SK-N-SH treated with all-trans-retinoic acid at 6 μM for 48 hours (cell line): ENCODE measurements at regions not wholly inside any gene's neighbourhood (a gene's known extent, or its start where the extent isn't known, plus 50 kb on each side); places are given as distances from the start of the nearest gene placed in this dataset.

Experiments used
- ATAC-seq: fragments of 200-7000 bp; cut with Tn5 transposase; 3 replicates; pipeline ENCODE4 v1.9.1; 2020; ENCODE audit warnings: mild to moderate bottlenecking, moderate library complexity
- ARNTL ChIP-seq: fragments of 450-650 bp; formaldehyde crosslinking; IDR thresholded peaks from 2 replicates; pipeline ENCODE4 v1.5.0; 2020; ENCODE audit warnings: low read depth, mild to moderate bottlenecking, moderate library complexity, borderline replicate concordance
- BACH2 ChIP-seq: fragments of 250-450 bp; sonication (Bioruptor Pico); IDR thresholded peaks from 2 replicates; pipeline ENCODE4 v1.9.0; 2021; ENCODE audit warnings: mild to moderate bottlenecking, borderline replicate concordance
- CREB5 ChIP-seq: fragments of 250-450 bp; sonication (Bioruptor Pico); IDR thresholded peaks from 2 replicates; pipeline ENCODE4 v1.5.1; 2020; ENCODE audit warnings: low read depth, mild to moderate bottlenecking, moderate library complexity
- CSDC2 ChIP-seq: fragments of 250-450 bp; sonication (Bioruptor Pico); IDR thresholded peaks from 2 replicates; pipeline ENCODE4 v1.5.0; 2020; ENCODE audit warnings: mild to moderate bottlenecking, moderate library complexity
- CSRNP3 ChIP-seq: fragments of 250-450 bp; sonication (Bioruptor Pico); IDR thresholded peaks from 2 replicates; pipeline ENCODE4 v1.5.1; 2021; ENCODE audit warnings: mild to moderate bottlenecking, moderate library complexity
- GLIS3 ChIP-seq: fragments of 250-450 bp; sonication (Bioruptor Pico); IDR thresholded peaks from 2 replicates; pipeline ENCODE4 v1.5.0; 2020; ENCODE audit warnings: mild to moderate bottlenecking, moderate library complexity
- ISL1 ChIP-seq: fragments of 250-450 bp; sonication (Bioruptor Pico); IDR thresholded peaks from 2 replicates; pipeline ENCODE4 v2.1.2; 2022; ENCODE audit warnings: mild to moderate bottlenecking, moderate library complexity
- OSR1 ChIP-seq: fragments of 250-450 bp; sonication (Bioruptor Pico); IDR thresholded peaks from 2 replicates; pipeline ENCODE4 v1.8.0; 2022; ENCODE audit warnings: moderate library complexity, mild to moderate bottlenecking, inconsistent platforms
- PATZ1 ChIP-seq: fragments of 250-450 bp; sonication (Bioruptor Pico); IDR thresholded peaks from 2 replicates; pipeline ENCODE4 v1.8.0; 2020; ENCODE audit warnings: mild to moderate bottlenecking, moderate library complexity, borderline replicate concordance
- POU6F1 ChIP-seq: fragments of 250-450 bp; sonication (Bioruptor Pico); IDR thresholded peaks from 2 replicates; pipeline ENCODE4 v1.8.0; 2021; ENCODE audit warnings: low read depth, mild to moderate bottlenecking, moderate library complexity, borderline replicate concordance
- PPARA ChIP-seq: fragments of 250-450 bp; sonication (Bioruptor Pico); IDR thresholded peaks from 2 replicates; pipeline ENCODE4 v1.5.0; 2020; ENCODE audit warnings: mild to moderate bottlenecking, borderline replicate concordance
- RARB ChIP-seq: fragments of 250-450 bp; sonication (Bioruptor Pico); IDR thresholded peaks from 2 replicates; pipeline ENCODE4 v1.8.0; 2021; ENCODE audit warnings: mild to moderate bottlenecking, moderate library complexity
- SNAI2 ChIP-seq: fragments of 250-450 bp; sonication (Bioruptor Pico); IDR thresholded peaks from 2 replicates; pipeline ENCODE4 v1.5.0; 2020; ENCODE audit warnings: mild to moderate bottlenecking, moderate library complexity
- TCF4 ChIP-seq: fragments of 250-450 bp; sonication (Bioruptor Pico); IDR thresholded peaks from 2 replicates; pipeline ENCODE4 v1.8.0; 2021; ENCODE audit warnings: mild to moderate bottlenecking, moderate library complexity, borderline replicate concordance
- TOX ChIP-seq: fragments of 250-450 bp; sonication (Bioruptor Pico); IDR thresholded peaks from 2 replicates; pipeline ENCODE4 v1.8.0; 2021; ENCODE audit warnings: mild to moderate bottlenecking, moderate library complexity, borderline replicate concordance
- TSHZ2 ChIP-seq: fragments of 250-450 bp; sonication (Bioruptor Pico); IDR thresholded peaks from 2 replicates; pipeline ENCODE4 v1.5.0; 2020; ENCODE audit warnings: mild to moderate bottlenecking, moderate library complexity
- ZC3H10 ChIP-seq: fragments of 250-450 bp; sonication (Bioruptor Pico); IDR thresholded peaks from 2 replicates; pipeline ENCODE4 v1.5.1; 2021; ENCODE audit warnings: mild to moderate bottlenecking, moderate library complexity
- ZFP3 ChIP-seq: fragments of 250-450 bp; sonication (Bioruptor Pico); IDR thresholded peaks from 2 replicates; pipeline ENCODE4 v1.5.0; 2020; ENCODE audit warnings: mild to moderate bottlenecking, moderate library complexity
- ZFP30 ChIP-seq: fragments of 450-650 bp; formaldehyde crosslinking; IDR thresholded peaks from 2 replicates; pipeline ENCODE4 v1.5.0; 2022; ENCODE audit warnings: mild to moderate bottlenecking, moderate library complexity
- ZNF565 ChIP-seq: fragments of 450-650 bp; formaldehyde crosslinking; conservative IDR thresholded peaks from 2 replicates; pipeline ENCODE4 v1.5.0; 2020; ENCODE audit warnings: low read depth, mild to moderate bottlenecking, moderate library complexity
- ZNF70 ChIP-seq: fragments of 450-650 bp; formaldehyde crosslinking; IDR thresholded peaks from 2 replicates; pipeline ENCODE4 v1.5.0; 2020; ENCODE audit warnings: mild to moderate bottlenecking, moderate library complexity
- ZNF8 ChIP-seq: fragments of 450-650 bp; formaldehyde crosslinking; IDR thresholded peaks from 2 replicates; pipeline ENCODE4 v1.5.0; 2020; ENCODE audit warnings: mild to moderate bottlenecking, moderate library complexity

- no peak for ATAC-seq
- TF ChIP-seq CSRNP3 (no peak), TCF4 (no peak), OSR1 (CRISPR knock-in tag) (no peak), GLIS3 (CRISPR knock-in tag) (no peak), ZC3H10 (CRISPR knock-in tag) (no peak), CSDC2 (no peak), ZNF70 (no peak), RARB (CRISPR knock-in tag) (no peak), TSHZ2 (no peak), TOX (CRISPR knock-in tag) (no peak), SNAI2 (CRISPR knock-in tag) (no peak), ARNTL (CRISPR knock-in tag) (no peak), ISL1 (CRISPR knock-in tag) (no peak), PPARA (CRISPR knock-in tag) (no peak), POU6F1 (no peak), ZFP30 (no peak)
Measured at GRCh38 chr10:128716181-128716580, 590.0 kb upstream of the MKI67 start.

GRCh38 chr10:128721963-128722445 is 595.8 kb upstream of the MKI67 start:
- TF ChIP-seq SNAI2 (CRISPR knock-in tag): no peak
- no peak for ATAC-seq

GRCh38 chr10:128722947-128723346 is 596.7 kb upstream of the MKI67 start:
- no peak for TF ChIP-seq TOX (CRISPR knock-in tag)
- TF ChIP-seq, all 23 proteins: peak for 0

GRCh38 chr10:128723631-128724205 is 597.5 kb upstream of the MKI67 start:
- no peak for ATAC-seq
- TF ChIP-seq BACH2 (no peak), PATZ1 (CRISPR knock-in tag) (no peak), ZFP3 (CRISPR knock-in tag) (no peak), OSR1 (CRISPR knock-in tag) (no peak), TSHZ2 (no peak), ZC3H10 (CRISPR knock-in tag) (no peak), ZNF8 (CRISPR knock-in tag) (no peak), TCF4 (no peak), ZFP30 (no peak), ISL1 (CRISPR knock-in tag) (no peak), POU6F1 (no peak), TOX (CRISPR knock-in tag) (no peak), CREB5 (CRISPR knock-in tag) (no peak), ARNTL (CRISPR knock-in tag) (no peak), PPARA (CRISPR knock-in tag) (no peak), ZNF565 (CRISPR knock-in tag) (no peak), RARB (CRISPR knock-in tag) (no peak)

More at GRCh38 chr10:128722947-128723346, 596.7 kb upstream of the MKI67 start:
- no peak for ATAC-seq
